GM18520 (cell line): ENCODE measurements at regions not wholly inside any gene's neighbourhood (a gene's known extent, or its start where the extent isn't known, plus 50 kb on each side); places are given as distances from the start of the nearest gene placed in this dataset.
"Not testable (repeated sequence)": the region's sequence is repeated elsewhere in the genome, so short reads cannot be mapped to it uniquely, and the experiment has no call there.

Experiments used
- ATAC-seq: cut with Tn5 transposase; IDR thresholded peaks from one replicate; pipeline ENCODE4 v1.9.1; 2021; ENCODE audit not compliant: unreplicated experiment

- ATAC-seq, result no peak
These were observed 186.7 kb downstream of the MAT2B start for GRCh38 chr5:163692091-163692490.

DNA sequence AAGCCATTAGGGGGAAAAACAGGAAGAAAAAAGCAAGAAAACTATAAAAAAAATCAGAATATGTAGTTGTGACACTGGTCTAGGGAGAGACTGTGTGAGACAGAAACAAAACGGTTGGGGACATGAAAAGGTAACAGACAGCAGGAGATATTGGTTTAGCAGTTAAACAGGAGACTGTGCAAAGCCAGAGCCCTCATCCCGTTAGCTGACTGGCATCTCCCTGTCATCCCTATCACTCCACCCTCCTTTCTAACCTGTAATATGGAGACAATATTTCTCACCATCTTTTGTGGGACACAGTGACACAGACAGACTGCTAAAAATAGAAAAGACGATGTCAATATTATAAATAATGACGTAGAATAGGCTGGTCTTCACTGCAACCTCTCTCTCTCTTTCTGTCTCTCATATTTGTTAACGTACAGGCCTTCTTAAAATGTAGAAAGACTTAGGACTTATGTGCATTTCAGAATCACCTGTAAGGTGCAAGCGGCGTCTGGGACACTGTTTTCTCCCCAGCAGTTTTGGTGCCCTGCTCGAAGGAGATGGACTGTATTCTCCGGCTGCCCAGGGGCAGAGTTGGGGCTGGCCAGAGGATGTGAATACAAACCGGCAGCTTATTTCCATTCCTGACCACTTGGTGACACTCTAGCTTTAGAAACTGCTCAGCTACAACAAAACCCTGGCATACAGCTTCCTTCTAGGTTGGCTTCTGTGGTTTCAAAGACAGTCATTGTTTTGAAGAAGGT is 190.6 kb downstream of the MAT2B start:
- peak; percentile 96 for ATAC-seq

GRCh38 chr5:163696579-163696887 is 191.1 kb downstream of the MAT2B start:
- ATAC-seq, result no peak

DNA sequence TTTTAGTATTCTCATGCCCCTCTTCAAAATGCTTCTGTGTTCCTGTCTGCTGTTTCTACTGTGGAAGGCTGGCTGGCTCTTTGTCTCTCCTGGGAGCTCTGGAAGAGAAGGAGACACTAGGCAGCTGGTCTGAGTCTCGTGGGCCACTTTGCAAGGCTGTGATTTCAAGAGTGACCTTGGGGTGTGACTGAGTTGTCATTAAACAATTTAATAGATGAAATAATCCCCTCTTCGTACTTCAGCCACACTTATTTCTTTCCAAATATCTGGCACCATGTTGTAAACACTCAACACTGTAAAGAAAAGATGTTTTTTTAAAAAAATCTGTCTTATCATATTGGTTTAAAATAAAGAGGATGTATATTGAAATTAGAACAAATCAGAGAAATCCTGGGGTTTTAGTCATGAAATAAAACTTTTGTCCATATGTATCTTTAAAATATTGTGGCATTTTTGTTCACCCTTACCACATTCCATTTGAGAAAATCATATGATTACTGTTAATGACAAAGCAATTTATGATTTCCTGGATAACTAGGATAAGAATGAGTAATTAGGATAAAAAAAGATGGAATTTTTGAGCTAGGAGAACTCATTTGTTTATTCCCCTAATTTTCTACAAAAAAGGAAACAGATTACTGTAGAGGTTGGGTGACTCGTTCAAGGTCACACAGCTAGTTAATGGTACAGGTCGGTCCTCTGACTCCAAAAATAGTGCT is 200.8 kb downstream of the MAT2B start:
- no peak for ATAC-seq

- no peak for ATAC-seq
These were observed 206.6 kb downstream of the MAT2B start for GRCh38 chr5:163712011-163712410.

- no peak for ATAC-seq
These were observed 212.9 kb downstream of the MAT2B start for GRCh38 chr5:163718272-163718671.

DNA sequence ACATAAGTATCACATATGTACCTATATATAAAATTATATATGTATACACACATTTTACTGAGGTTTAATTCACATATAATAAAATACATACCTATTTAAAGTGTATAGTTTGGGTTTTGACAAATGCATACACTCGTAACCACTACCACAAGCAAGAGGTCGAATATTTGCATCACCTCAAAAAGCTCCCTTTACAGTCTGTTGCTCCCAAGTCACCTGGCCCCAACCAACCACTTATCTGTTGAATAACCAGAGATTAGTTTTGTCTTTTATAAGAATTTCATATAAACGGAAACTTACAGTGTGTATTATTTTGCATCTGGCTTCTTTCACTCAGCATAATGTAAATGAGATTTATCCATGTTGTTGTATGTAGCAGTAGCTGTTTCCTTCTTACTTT is 218.9 kb downstream of the MAT2B start:
- no peak for ATAC-seq

GRCh38 chr5:163727028-163727427 is 221.6 kb downstream of the MAT2B start:
- peak; percentile 95 for ATAC-seq

- no peak for ATAC-seq
These were observed 224.9 kb downstream of the MAT2B start for GRCh38 chr5:163730206-163730756.

- ATAC-seq, result no peak
These were observed 225.8 kb downstream of the MAT2B start for GRCh38 chr5:163731256-163731655.

DNA sequence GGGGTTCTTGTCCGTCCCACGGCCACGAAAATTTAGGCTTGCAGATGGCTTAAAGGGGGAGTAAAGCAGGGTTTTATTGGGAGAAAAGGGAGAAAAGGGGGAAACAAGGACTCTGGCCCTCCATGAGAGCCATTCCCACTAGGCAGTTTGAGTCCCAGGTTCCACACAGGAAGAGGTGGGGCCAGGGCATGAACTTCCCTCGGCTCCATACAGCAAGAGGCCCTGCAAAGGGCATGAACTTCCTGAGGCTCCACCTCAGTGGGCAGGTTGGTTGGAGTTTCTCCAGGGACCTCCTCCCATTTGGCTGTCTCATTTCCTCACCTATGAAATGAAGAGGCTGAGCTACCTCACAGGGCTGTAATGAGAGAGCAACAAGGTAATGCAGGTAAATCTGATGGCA is 229.7 kb downstream of the MAT2B start:
- ATAC-seq, result no peak

- ATAC-seq, result no peak
These were observed 242.2 kb downstream of the MAT2B start for GRCh38 chr5:163747586-163747985.

GRCh38 chr5:163748934-163749333 is 243.5 kb downstream of the MAT2B start:
- no peak for ATAC-seq

- not testable (repeated sequence) for ATAC-seq
These were observed 245.0 kb downstream of the MAT2B start for GRCh38 chr5:163750415-163750814.

- ATAC-seq, result no peak
These were observed 250.1 kb downstream of the MAT2B start for GRCh38 chr5:163755505-163755904.

DNA sequence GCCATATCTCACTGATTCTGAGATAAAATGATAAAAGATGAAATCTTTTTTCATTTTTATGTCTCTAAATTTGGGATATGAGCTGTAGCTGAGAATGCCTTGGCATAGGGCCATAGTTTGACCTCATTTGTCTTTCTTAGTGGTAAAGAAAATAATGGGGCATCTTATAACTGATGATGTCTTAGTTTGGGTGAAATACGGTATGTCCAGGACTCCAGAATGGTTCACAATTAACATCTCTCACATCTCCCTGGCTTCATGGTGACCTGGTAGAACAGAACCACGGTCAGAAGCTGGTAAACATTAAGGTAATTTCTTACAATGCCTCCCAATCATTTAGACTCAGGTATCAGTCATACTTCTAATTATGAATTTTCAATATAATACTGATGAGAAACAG is 250.8 kb downstream of the MAT2B start:
- ATAC-seq, result no peak

DNA sequence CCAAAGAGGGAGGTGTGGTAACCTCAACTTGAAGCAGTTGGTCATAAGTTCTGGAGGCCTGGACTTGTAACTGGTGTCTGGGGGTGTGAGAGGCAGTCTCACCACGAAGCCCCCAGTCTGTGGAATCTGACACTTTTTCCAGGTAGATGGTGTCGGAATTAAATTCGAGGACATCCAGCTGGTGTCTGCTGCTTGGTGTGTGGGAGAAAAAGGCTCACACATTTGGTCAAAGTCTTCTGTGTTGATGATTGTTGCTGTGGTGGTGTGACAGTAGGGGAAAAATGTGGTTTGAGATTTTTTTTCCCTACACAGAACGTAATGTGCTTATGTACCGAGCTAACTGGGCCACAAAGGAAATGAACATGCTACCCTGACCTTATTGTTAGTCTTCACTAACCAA is 251.9 kb downstream of the MAT2B start:
- no peak for ATAC-seq

DNA sequence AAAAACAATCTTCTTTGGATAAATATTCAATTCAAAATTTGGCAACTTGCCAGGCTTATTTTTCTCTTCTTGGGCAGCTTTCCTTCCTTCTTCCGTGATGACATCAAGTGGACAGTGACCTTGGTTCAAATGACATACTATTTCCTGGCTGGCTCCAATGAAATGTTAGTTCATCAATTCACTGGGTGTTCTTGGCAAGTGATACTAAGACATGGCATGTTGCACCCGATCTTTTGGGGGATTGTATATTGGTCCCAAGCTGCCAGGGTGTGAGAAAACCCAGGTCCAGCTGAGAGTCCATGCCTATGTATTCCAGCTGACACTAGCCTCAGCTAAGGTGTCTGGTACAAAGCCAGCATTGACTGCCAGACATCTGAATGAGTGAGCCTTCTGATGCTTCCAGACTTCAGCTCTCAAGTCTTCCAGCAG is 252.9 kb downstream of the MAT2B start:
- no peak for ATAC-seq

GRCh38 chr5:163759000-163759704 is 253.7 kb downstream of the MAT2B start:
- ATAC-seq, result no peak

- no peak for ATAC-seq
These were observed 255.1 kb downstream of the MAT2B start for GRCh38 chr5:163760498-163760897.

DNA sequence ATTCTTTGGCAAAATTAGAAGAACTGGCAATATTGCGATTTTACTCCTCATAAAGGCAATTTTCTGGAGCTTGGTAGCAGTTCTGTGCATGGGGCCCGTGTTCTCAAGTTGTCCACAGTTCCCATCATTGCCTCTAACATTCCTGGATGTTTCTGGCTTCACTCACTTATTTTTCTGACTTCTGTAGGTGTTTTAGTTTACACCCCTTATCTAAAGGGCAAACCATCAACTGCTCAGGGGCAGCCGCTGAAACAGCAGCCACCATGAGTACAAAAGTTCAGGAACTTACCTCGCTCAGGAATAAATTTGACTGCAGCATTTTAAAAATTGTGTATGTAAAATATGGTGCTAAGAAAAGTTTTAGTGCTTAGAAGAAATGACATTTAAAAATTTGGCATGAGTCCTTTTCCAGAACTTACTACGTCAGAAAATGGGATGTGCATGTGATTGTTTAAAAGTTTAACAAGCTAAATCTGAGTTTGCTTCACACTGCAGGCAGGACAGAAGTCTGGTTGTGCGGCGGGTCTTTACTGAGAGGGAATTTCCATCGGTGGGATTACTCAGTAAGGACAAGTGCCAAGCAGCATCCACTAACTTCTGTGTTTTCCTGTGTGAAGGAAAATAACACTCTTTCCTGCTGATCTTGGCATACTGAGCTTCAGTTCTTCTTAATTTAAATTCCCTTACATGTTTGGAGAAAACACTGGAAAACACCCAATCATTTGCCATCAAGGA is 261.7 kb downstream of the MAT2B start:
- ATAC-seq, result no peak
